Astrocyte (in vitro differentiated cells and primary cell): ENCODE measurements at regions not wholly inside any gene's neighbourhood (a gene's known extent, or its start where the extent isn't known, plus 50 kb on each side); places are given as distances from the start of the nearest gene placed in this dataset.

Experiments
- DNase-seq: peaks from one replicate; pipeline ENCODE4 v3.0.0-alpha.2; 2010; ENCODE audit warnings: low read depth
- FAIRE-seq: peaks from 2 replicates; lab custom pipeline; 2011; peaks lifted over from hg19 to GRCh38; lab: Jason Lieb, UNC
- H2AFZ ChIP-seq: 2 replicates; pipeline ENCODE4 v1.6.0; 2012; ENCODE audit warnings: low read depth, low read length, inconsistent platforms
- H3K27ac ChIP-seq: 2 replicates; pipeline ENCODE4 v1.5.1; 2011; ENCODE audit warnings: low read depth, low read length, inconsistent platforms
- H3K27me3 ChIP-seq: 2 replicates; pipeline ENCODE4 v1.6.0; 2011; ENCODE audit warnings: low read length, inconsistent platforms; ENCODE audit not compliant: insufficient read depth
- H3K36me3 ChIP-seq: 2 replicates; pipeline ENCODE4 v1.5.1; 2011; ENCODE audit warnings: low read length, inconsistent platforms; ENCODE audit not compliant: insufficient read depth
- H3K4me1 ChIP-seq: 2 replicates; pipeline ENCODE4 v1.5.1; 2011; ENCODE audit warnings: low read length, inconsistent platforms; ENCODE audit not compliant: insufficient read depth
- H3K4me2 ChIP-seq: 2 replicates; pipeline ENCODE4 v1.6.0; 2012; ENCODE audit warnings: low read length, inconsistent platforms
- H3K4me3 ChIP-seq: 2 replicates; pipeline ENCODE4 v1.5.1; 2011; ENCODE audit warnings: low read depth, mild to moderate bottlenecking, low read length, inconsistent platforms; ENCODE audit not compliant: insufficient read depth
- H3K79me2 ChIP-seq: 2 replicates; pipeline ENCODE4 v1.6.0; 2012; ENCODE audit warnings: mild to moderate bottlenecking, low read length, inconsistent platforms; ENCODE audit not compliant: insufficient read depth
- H3K9ac ChIP-seq: 2 replicates; pipeline ENCODE4 v1.6.0; 2012; ENCODE audit warnings: mild to moderate bottlenecking, low read length, inconsistent platforms
- H3K9me3 ChIP-seq: 2 replicates; pipeline ENCODE4 v1.5.1; 2012; ENCODE audit warnings: low read depth, mild to moderate bottlenecking, low read length, inconsistent platforms; ENCODE audit not compliant: insufficient read depth
- H4K20me1 ChIP-seq: 2 replicates; pipeline ENCODE4 v1.6.0; 2012; ENCODE audit warnings: low read length, inconsistent platforms; ENCODE audit not compliant: insufficient read depth
- H3K27ac Mint-ChIP-seq: one replicate; pipeline ENCODE4 v1.8.0; 2021; ENCODE audit warnings: mild to moderate bottlenecking, mixed read lengths; ENCODE audit not compliant: unreplicated experiment
- H3K27me3 Mint-ChIP-seq: one replicate; pipeline ENCODE4 v1.8.0; 2021; ENCODE audit warnings: low read depth, mixed read lengths; ENCODE audit not compliant: unreplicated experiment
- H3K36me3 Mint-ChIP-seq: one replicate; pipeline ENCODE4 v1.8.0; 2021; ENCODE audit warnings: low read depth, mixed read lengths; ENCODE audit not compliant: unreplicated experiment
- H3K4me1 Mint-ChIP-seq: one replicate; pipeline ENCODE4 v1.8.0; 2021; ENCODE audit warnings: low read depth, mixed read lengths; ENCODE audit not compliant: unreplicated experiment
- H3K4me3 Mint-ChIP-seq: one replicate; pipeline ENCODE4 v1.8.0; 2021; ENCODE audit warnings: mild to moderate bottlenecking, moderate library complexity, mixed read lengths; ENCODE audit not compliant: unreplicated experiment
- H3K9me3 Mint-ChIP-seq: one replicate; pipeline ENCODE4 v1.8.0; 2021; ENCODE audit warnings: mild to moderate bottlenecking, mixed read lengths; ENCODE audit not compliant: unreplicated experiment
- EZH2 ChIP-seq: IDR thresholded peaks from 2 replicates; pipeline ENCODE4 v1.6.1; 2012; ENCODE audit warnings: mild to moderate bottlenecking, low read length, inconsistent platforms; ENCODE audit not compliant: insufficient read depth
- TF ChIP-seq, protein P1 (sequence below): IDR thresholded peaks from 2 replicates; pipeline ENCODE4 v1.5.1; 2011; ENCODE audit warnings: low read depth, mild to moderate bottlenecking, inconsistent platforms, low read length, moderate library complexity; ENCODE audit not compliant: insufficient read depth

DNA sequence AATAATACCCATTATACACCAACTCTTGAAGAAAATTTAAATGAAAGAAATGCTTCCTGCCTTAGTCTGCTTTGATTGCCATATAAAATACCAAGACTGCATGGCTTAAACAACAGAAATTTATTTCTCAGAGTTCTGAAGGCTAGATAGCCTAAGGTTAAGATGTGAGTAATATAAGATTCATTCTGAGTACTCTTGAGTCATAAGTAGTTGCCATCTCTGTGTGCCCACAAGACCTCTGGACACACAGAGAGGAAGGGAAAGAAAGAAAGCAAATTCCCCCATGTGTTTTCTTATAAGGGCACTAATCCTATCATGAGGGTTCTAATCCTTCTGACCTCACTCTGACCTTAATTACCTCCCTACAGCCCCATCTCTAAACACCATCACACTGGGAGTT, 201.2 kb downstream of the PTN start:
- H3K4me2 ChIP-seq: no peak overlapping the region
- no peak overlapping the region for H3K9ac ChIP-seq
- no peaks in the 10 kb centered on the region for H3K9me3 Mint-ChIP-seq
- no peaks in the 10 kb centered on the region for H3K27me3 ChIP-seq
- no peak overlapping the region for H3K27ac ChIP-seq
- no peak for TF ChIP-seq EZH2
- TF ChIP-seq, protein P1, sequence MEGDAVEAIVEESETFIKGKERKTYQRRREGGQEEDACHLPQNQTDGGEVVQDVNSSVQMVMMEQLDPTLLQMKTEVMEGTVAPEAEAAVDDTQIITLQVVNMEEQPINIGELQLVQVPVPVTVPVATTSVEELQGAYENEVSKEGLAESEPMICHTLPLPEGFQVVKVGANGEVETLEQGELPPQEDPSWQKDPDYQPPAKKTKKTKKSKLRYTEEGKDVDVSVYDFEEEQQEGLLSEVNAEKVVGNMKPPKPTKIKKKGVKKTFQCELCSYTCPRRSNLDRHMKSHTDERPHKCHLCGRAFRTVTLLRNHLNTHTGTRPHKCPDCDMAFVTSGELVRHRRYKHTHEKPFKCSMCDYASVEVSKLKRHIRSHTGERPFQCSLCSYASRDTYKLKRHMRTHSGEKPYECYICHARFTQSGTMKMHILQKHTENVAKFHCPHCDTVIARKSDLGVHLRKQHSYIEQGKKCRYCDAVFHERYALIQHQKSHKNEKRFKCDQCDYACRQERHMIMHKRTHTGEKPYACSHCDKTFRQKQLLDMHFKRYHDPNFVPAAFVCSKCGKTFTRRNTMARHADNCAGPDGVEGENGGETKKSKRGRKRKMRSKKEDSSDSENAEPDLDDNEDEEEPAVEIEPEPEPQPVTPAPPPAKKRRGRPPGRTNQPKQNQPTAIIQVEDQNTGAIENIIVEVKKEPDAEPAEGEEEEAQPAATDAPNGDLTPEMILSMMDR: no peak
- FAIRE-seq (peak; percentile 13), DNase-seq (peak; percentile 39)
- no peaks in the 10 kb centered on the region for H3K79me2 ChIP-seq
- peaks cover 19% of the 10 kb centered on the region for H3K4me1 ChIP-seq
- no peak overlapping the region for H3K27ac Mint-ChIP-seq
- no peaks in the 10 kb centered on the region for H3K36me3 Mint-ChIP-seq
- H4K20me1 ChIP-seq: no peaks in the 10 kb centered on the region
- no peak overlapping the region for H2AFZ ChIP-seq
- no peaks in the 10 kb centered on the region for H3K36me3 ChIP-seq
- no peaks in the 10 kb centered on the region for H3K9me3 ChIP-seq
- no peak overlapping the region for H3K4me3 Mint-ChIP-seq
- H3K4me3 ChIP-seq: no peak overlapping the region
- peaks cover 16% of the 10 kb centered on the region for H3K4me1 Mint-ChIP-seq
- no peaks in the 10 kb centered on the region for H3K27me3 Mint-ChIP-seq

GRCh38 chr7:137135654-137136350, 207.7 kb downstream of the PTN start:
- no peaks in the 10 kb centered on the region for H3K9me3 Mint-ChIP-seq
- H4K20me1 ChIP-seq: no peaks in the 10 kb centered on the region
- H3K9ac ChIP-seq: no peak overlapping the region
- H3K4me1 ChIP-seq: peaks cover 5% of the 10 kb centered on the region
- DNase-seq: no peak
- no peaks in the 10 kb centered on the region for H3K9me3 ChIP-seq
- H3K4me3 Mint-ChIP-seq: no peak overlapping the region
- no peaks in the 10 kb centered on the region for H3K36me3 Mint-ChIP-seq
- no peaks in the 10 kb centered on the region for H3K79me2 ChIP-seq
- no peak overlapping the region for H3K27ac Mint-ChIP-seq
- no peak overlapping the region for H3K4me3 ChIP-seq
- TF ChIP-seq, protein P1: no peak
- TF ChIP-seq EZH2: no peak
- peak; percentile 20 for FAIRE-seq
- no peaks in the 10 kb centered on the region for H3K27me3 ChIP-seq
- no peaks in the 10 kb centered on the region for H3K4me1 Mint-ChIP-seq
- no peak overlapping the region for H2AFZ ChIP-seq
- H3K27ac ChIP-seq: no peak overlapping the region
- no peak overlapping the region for H3K4me2 ChIP-seq
- H3K36me3 ChIP-seq: no peaks in the 10 kb centered on the region
- H3K27me3 Mint-ChIP-seq: no peaks in the 10 kb centered on the region

DNA sequence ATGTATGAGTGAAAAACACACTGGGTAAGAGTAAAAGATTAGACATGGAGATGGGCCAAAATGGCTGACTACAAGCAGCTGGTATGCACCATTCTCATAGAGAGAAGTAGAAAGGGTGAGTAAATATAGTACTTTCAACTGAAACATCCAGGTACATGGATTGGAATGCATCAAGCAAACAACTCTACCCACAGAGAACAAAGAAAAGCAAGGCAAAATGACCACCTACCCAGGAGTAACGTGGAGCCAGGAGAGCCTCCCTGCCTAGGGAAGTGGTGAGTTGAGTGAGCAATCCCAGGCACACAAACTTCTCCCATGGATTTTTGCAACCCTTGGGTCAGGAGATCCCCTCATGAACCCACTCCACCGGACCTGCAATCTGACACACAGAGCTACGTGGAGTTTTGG, 212.8 kb downstream of the PTN start:
- Histone ChIP-seq H3K4me1 (peaks cover 5% of the 10 kb centered on the region), H3K27ac (peak overlapping the region; percentile 84), H3K79me2 (no peaks in the 10 kb centered on the region), H3K36me3 (no peaks in the 10 kb centered on the region), H4K20me1 (no peaks in the 10 kb centered on the region), H2AFZ (peak overlapping the region; percentile 29), H3K4me3 (no peak overlapping the region), H3K4me2 (peak overlapping the region; percentile 35), H3K9ac (peak overlapping the region; percentile 49), H3K27me3 (no peaks in the 10 kb centered on the region), H3K9me3 (no peaks in the 10 kb centered on the region)
- H3K36me3 Mint-ChIP-seq: no peaks in the 10 kb centered on the region
- DNase-seq (peak; percentile 94), FAIRE-seq (peak; percentile 76)
- no peak overlapping the region for H3K4me3 Mint-ChIP-seq
- TF ChIP-seq EZH2: no peak
- TF ChIP-seq, protein P1: no peak
- no peaks in the 10 kb centered on the region for H3K4me1 Mint-ChIP-seq
- no peaks in the 10 kb centered on the region for H3K27me3 Mint-ChIP-seq
- H3K9me3 Mint-ChIP-seq: no peaks in the 10 kb centered on the region
- no peak overlapping the region for H3K27ac Mint-ChIP-seq
